ENCODE measurements at regions not wholly inside any gene's neighbourhood (a gene's known extent, or its start where the extent isn't known, plus 50 kb on each side); places are given as distances from the start of the nearest gene placed in this dataset.

- intact Hi-C loops (cut with DNase I; ENCODE audit: low total_unique reads), result no loop called here
- H3K4me3 ChIP-seq, result no peak overlapping the region
- H3K27ac ChIP-seq, result no peak overlapping the region
- no peak for DNase-seq
- TF ChIP-seq EP300 (IDR thresholded peaks at IDR 0.05), result no peak
- TF ChIP-seq CTCF (IDR thresholded peaks at IDR 0.05), result no peak
- no peak for TF ChIP-seq POLR2AphosphoS5 (IDR thresholded peaks at IDR 0.05)
- TF ChIP-seq POLR2A (IDR thresholded peaks at IDR 0.05), result no peak
- H3K4me1 ChIP-seq, result no peaks in the 10 kb centered on the region
- no peaks in the 10 kb centered on the region for H3K9me3 ChIP-seq
- no peaks in the 10 kb centered on the region for H3K27me3 ChIP-seq
- WGBS, 5 donors, result 77 to 82% (median 81%) methylated on average over 18 of the region's 18 CpGs
- no peaks in the 10 kb centered on the region for H3K36me3 ChIP-seq
Observed at GRCh38 chr2:15890124-15890754, 50.1 kb upstream of the MYCN start.

Small RNAs in the stretch of these regions (small RNA-seq; reads per million reads assigned to genes)
- 0 reads per million in 4 donors for gene RNU5E-7P
